A549 (cell line): ENCODE measurements at regions not wholly inside any gene's neighbourhood (a gene's known extent, or its start where the extent isn't known, plus 50 kb on each side); places are given as distances from the start of the nearest gene placed in this dataset.

ENCODE experiments used
- ATAC-seq, 2 experiments: fragments of 200-7000 bp in 1 of 2; fragments of >200 bp in 1 of 2; cut with Nextera tagmentation in 1 of 2; cut with Tn5 transposase in 1 of 2; 3 replicates each; pipeline versions ENCODE4 v1.8.0 to v1.9.1; 2018 to 2020; ENCODE audit warnings: mild to moderate bottlenecking in 1 of 2, moderate library complexity in 1 of 2
- CTCF ChIA-PET: fragments of 300-600 bp; sonication (Branson Sonifier 250); formaldehyde crosslinking; extraction: SDS; loops from one replicate; lab custom pipeline; 2021; ENCODE audit warnings: antibody characterized with exemption, inconsistent platforms; lab: Yijun Ruan, JAX
- POLR2A ChIA-PET: fragments of 350-600 bp; formaldehyde crosslinking; extraction: SDS; loops from one replicate; lab custom pipeline; 2021; ENCODE audit warnings: antibody characterized with exemption, inconsistent platforms; lab: Yijun Ruan, JAX
- DNase-seq, 2 experiments: peaks; one replicate each; pipeline versions ENCODE4 v3.0.0 to v3.0.0-alpha.2; 2011 to 2016; ENCODE audit warnings: low read depth in 1 of 2, low spot score in 1 of 2
- FAIRE-seq: peaks from 2 replicates; lab custom pipeline; 2011; peaks lifted over from hg19 to GRCh38; lab: Jason Lieb, UNC
- H3K27ac ChIP-seq, 2 experiments: fragments of >200 bp; sonication (Bioruptor Twin); formaldehyde crosslinking; 3 replicates each; pipeline ENCODE4 v1.5.1; 2016 to 2017
- H3K4me1 ChIP-seq: fragments of >200 bp; sonication (Bioruptor Twin); formaldehyde crosslinking; 3 replicates; pipeline ENCODE4 v1.6.1; 2016
- H3K4me2 ChIP-seq: fragments of >200 bp; sonication (Bioruptor Twin); formaldehyde crosslinking; 3 replicates; pipeline ENCODE4 v1.6.1; 2016
- H3K4me3 ChIP-seq: fragments of >200 bp; sonication (Bioruptor Twin); formaldehyde crosslinking; 3 replicates; pipeline ENCODE4 v1.5.1; 2016
- H3K9me3 ChIP-seq: fragments of >200 bp; sonication (Bioruptor Twin); formaldehyde crosslinking; 3 replicates; pipeline ENCODE4 v1.6.1; 2016
- BHLHE40 ChIP-seq: IDR thresholded peaks from 2 replicates; pipeline ENCODE4 v1.6.1; 2012; ENCODE audit warnings: low read depth, low read length, inconsistent platforms
- CBX2 ChIP-seq: fragments of 200-600 bp; sonication (generic); IDR thresholded peaks from 2 replicates; pipeline ENCODE4 v1.6.1; 2016; ENCODE audit warnings: low read depth, mild to moderate bottlenecking, borderline replicate concordance
- CHD4 ChIP-seq: fragments of 200-600 bp; sonication (generic); IDR thresholded peaks from 2 replicates; pipeline ENCODE4 v1.6.1; 2016; ENCODE audit warnings: antibody characterized with exemption, mild to moderate bottlenecking, borderline replicate concordance
- FOSL2 ChIP-seq, 2 experiments: fragments of 450-650 bp in 1 of 2; fragments of >200 bp in 1 of 2; sonication (Bioruptor Twin) in 1 of 2; formaldehyde crosslinking; IDR thresholded peaks; 2 replicates each; pipeline versions ENCODE4 v1.5.0 to v1.6.1; 2016 to 2020; ENCODE audit warnings: mild to moderate bottlenecking in 1 of 2, moderate library complexity in 1 of 2
- FOXS1 ChIP-seq: fragments of 250-450 bp; sonication (Bioruptor Pico); IDR thresholded peaks from 2 replicates; pipeline ENCODE4 v1.5.0; 2020; ENCODE audit warnings: mild to moderate bottlenecking, moderate library complexity
- HOXB5 ChIP-seq: fragments of 250-450 bp; sonication (Bioruptor Pico); IDR thresholded peaks from 2 replicates; pipeline ENCODE4 v1.5.0; 2020; ENCODE audit warnings: mild to moderate bottlenecking, moderate library complexity
- NPAS2 ChIP-seq: fragments of 250-450 bp; sonication (Bioruptor Pico); IDR thresholded peaks from 2 replicates; pipeline ENCODE4 v1.8.0; 2022; ENCODE audit warnings: mild to moderate bottlenecking, moderate library complexity, borderline replicate concordance
- POLR2A ChIP-seq: IDR thresholded peaks from 2 replicates; pipeline ENCODE4 v1.6.1; 2012; ENCODE audit warnings: mild to moderate bottlenecking, low read length
- RAD21 ChIP-seq, 2 experiments: fragments of >200 bp in 1 of 2; sonication (Bioruptor Twin) in 1 of 2; formaldehyde crosslinking in 1 of 2; IDR thresholded peaks in 1 of 2; conservative IDR thresholded peaks in 1 of 2; 2 replicates in 1 of 2; 3 replicates in 1 of 2; pipeline ENCODE4 v1.6.1; 2012 to 2018; ENCODE audit warnings: inconsistent platforms in 1 of 2
- TFCP2L1 ChIP-seq: fragments of 250-450 bp; sonication (Bioruptor Pico); IDR thresholded peaks from 2 replicates; pipeline ENCODE4 v1.5.0; 2021; ENCODE audit warnings: mild to moderate bottlenecking
- TP53 ChIP-seq: fragments of 250-450 bp; sonication (Bioruptor Pico); IDR thresholded peaks from 2 replicates; pipeline ENCODE4 v1.5.0; 2021; ENCODE audit warnings: mild to moderate bottlenecking, moderate library complexity
- WGBS: methylation state at CpG from one replicate; pipeline ENCODE4 v1.1.6; 2017; ENCODE audit errors: missing lambda C conversion rate; 5-methylcytosine and 5-hydroxymethylcytosine counted together
- TF ChIP-seq, protein P1 (sequence below): fragments of 250-450 bp; sonication (Bioruptor Pico); IDR thresholded peaks from 2 replicates; pipeline ENCODE4 v1.5.0; 2021; ENCODE audit warnings: mild to moderate bottlenecking, moderate library complexity, borderline replicate concordance
- TF ChIP-seq, protein P2 (sequence below): fragments of 450-650 bp; IDR thresholded peaks from 2 replicates; pipeline ENCODE4 v1.6.1; 2014; ENCODE audit warnings: antibody characterized with exemption

DNA sequence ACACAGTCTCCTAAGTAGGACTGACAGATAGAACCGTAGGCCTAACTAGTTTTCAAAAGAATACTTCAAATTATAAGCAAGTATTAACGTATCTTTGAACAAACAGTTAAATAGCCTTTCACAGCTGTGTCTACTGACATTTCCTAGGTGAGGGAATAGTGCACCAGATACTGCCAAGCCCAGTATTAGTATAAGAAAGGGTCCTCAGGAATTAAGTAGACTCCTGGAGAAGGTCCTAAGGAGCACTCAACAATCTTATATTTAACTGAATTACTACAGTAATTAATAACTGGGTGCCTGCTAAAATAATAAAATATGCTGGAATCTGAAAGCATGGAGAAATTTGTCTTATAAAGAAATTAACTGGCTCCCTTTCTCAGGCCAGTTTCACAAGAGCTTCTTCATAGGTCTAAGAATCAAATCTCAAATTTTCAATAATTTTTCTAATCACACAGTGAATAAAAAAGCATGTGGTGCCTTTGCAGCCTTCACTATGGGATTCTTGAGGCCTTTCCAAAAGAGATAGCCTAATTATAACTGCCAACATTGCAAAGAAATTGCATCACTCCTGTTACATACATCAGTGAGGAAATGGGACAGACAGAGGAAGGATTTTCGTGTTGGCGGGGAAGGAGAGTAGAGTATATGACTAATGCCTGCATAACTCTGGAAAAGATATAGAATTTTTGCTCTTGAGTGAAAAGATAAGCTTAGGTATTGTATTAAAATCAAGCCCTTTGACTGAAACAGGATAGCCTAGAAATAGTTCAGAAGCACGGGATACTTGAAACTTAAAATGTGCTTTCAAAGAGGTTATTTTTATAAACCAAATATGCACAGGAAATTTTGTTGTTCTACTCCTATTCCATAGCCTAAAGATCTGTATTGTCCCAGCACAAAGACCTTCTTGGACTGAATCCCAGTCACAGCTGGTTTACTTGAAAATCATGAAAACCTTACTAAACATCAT lies 228.6 kb upstream of the STK17B start (continued):
- TF ChIP-seq, protein P1, sequence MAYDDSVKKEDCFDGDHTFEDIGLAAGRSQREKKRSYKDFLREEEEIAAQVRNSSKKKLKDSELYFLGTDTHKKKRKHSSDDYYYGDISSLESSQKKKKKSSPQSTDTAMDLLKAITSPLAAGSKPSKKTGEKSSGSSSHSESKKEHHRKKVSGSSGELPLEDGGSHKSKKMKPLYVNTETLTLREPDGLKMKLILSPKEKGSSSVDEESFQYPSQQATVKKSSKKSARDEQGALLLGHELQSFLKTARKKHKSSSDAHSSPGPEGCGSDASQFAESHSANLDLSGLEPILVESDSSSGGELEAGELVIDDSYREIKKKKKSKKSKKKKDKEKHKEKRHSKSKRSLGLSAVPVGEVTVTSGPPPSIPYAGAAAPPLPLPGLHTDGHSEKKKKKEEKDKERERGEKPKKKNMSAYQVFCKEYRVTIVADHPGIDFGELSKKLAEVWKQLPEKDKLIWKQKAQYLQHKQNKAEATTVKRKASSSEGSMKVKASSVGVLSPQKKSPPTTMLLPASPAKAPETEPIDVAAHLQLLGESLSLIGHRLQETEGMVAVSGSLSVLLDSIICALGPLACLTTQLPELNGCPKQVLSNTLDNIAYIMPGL (CRISPR knock-in tag) = no peak
- TF ChIP-seq BHLHE40 = no peak

DNA sequence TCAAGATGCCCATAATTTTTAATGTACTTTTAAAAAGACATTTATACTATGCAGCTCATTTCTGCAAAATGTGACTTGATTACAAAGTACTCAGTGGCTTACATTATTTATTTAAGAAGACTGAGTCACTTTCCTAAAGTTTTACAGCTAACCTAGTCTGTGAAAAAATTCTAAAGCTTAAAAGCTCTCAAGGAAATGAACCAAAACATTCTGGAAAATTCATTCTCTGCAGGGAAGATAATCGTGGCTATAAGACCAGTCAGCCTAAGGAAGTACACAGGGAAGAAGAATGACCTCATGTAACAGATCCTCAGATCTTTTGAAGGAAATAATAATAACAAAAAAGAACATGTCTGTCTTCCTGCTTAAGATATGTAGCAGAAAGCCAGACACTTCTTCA lies 232.1 kb upstream of the STK17B start:
- CTCF ChIA-PET = no interaction called here
- POLR2A ChIA-PET = no interaction called here
- H3K9me3 ChIP-seq = no peaks in the 10 kb centered on the region
- FAIRE-seq (no peak), DNase-seq (no peak), ATAC-seq (peak in 1 of 2 experiments; percentile 16; a peak in 3 of 6 replicates)
- H3K4me3 ChIP-seq = no peak overlapping the region
- H3K4me1 ChIP-seq = peaks cover 43% of the 10 kb centered on the region
- H3K27ac ChIP-seq = peak overlapping the region; percentile 63 to 74
- TF ChIP-seq CBX2 (no peak), CHD4 (no peak), TFCP2L1 (CRISPR knock-in tag) (no peak), HOXB5 (no peak), NPAS2 (CRISPR knock-in tag) (no peak), POLR2A (no peak)
- TF ChIP-seq, protein P2, sequence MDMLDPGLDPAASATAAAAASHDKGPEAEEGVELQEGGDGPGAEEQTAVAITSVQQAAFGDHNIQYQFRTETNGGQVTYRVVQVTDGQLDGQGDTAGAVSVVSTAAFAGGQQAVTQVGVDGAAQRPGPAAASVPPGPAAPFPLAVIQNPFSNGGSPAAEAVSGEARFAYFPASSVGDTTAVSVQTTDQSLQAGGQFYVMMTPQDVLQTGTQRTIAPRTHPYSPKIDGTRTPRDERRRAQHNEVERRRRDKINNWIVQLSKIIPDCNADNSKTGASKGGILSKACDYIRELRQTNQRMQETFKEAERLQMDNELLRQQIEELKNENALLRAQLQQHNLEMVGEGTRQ = no peak
- 0% methylated on average over 1 of the region's 1 CpG for WGBS
- peak overlapping the region; percentile 41 for H3K4me2 ChIP-seq

DNA sequence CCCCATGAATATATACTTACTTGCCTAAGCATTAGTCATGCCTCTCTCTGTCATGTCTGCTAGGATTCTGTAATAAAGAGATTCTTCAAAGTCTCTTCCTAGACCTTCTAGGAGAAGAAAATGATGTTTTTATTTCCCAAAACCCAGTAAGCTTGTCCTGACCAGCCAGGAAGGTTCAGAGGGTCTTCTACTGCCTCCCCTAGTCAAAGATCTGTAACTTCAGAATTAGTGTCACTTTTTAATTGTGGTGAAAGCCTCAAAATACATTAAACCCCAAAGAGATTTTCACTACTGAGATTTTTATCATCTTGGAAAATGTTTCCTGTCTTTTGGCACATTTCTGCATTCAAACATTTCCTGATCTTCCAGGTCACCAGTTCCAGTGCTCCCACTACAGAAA lies 232.9 kb upstream of the STK17B start:
- TF ChIP-seq RAD21 (conservative IDR thresholded peaks at IDR 0.05 in 1 of 2, IDR thresholded peaks at IDR 0.05 in 1 of 2) (peak in 1 of 2 experiments; percentile 15; a peak in 1 of 5 replicates), FOXS1 (CRISPR knock-in tag) (no peak)
- TF ChIP-seq, all 56 proteins: peak for 1
- DNase-seq = no peak
- Histone ChIP-seq H3K4me1 (peaks cover 43% of the 10 kb centered on the region), H3K27ac (peak overlapping the region; percentile 63 to 74; a peak in 5 of 6 replicates), H3K9me3 (no peaks in the 10 kb centered on the region), H3K4me2 (peak overlapping the region; percentile 41; the same call in 2 of the 3 replicates), H3K4me3 (no peak overlapping the region)
- no peak for ATAC-seq
- ChIA-PET POLR2A (no interaction called here), CTCF (interaction anchor here (1.3 kb wide), 1 partner anchor 49 kb away, joined by 5 read pairs; no protein-coding TSS in a partner anchor)
- FAIRE-seq = no peak

DNA sequence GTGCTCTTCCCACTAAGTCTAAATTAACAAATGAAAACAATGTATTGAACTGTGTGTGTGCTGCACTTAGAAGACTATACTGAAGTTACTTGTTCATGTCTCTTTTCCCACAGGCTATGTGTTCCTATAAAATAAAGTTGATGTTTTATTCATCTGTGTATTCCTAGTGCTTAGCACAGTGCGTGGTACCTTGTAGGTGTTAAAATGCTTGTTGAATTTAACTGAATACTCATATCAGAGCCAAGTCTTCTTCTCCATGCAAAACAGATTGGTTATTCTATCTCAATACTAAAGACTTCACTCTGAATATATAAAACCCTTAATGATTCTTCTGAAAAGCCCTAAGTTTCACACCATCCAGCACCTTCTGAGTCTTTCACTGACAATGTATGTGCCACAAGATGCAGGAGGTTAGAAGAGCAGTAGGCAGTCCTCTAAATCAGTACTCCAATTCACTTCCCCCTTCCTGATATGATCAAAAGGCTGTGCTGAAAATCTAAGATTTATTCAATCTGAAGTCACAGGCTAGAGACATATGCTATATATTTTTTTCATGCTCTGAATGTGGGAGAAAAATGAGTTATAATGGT lies 231.7 kb upstream of the CCDC150 start:
- WGBS = 71% methylated on average over 1 of the region's 1 CpG
- ChIA-PET CTCF (interaction anchor here (1.6 kb wide), 1 partner anchor 46 kb away, joined by 7 read pairs; no protein-coding TSS in a partner anchor), POLR2A (no interaction called here)
- H3K27ac ChIP-seq = no peak overlapping the region
- peaks cover 18% of the 10 kb centered on the region for H3K4me1 ChIP-seq
- H3K4me3 ChIP-seq = no peak overlapping the region
- ATAC-seq = no peak
- no peaks in the 10 kb centered on the region for H3K9me3 ChIP-seq
- no peak overlapping the region for H3K4me2 ChIP-seq
- no peak for FAIRE-seq
- TF ChIP-seq FOSL2 (IDR thresholded peaks at IDR 0.05) = no peak
- no peak for TF ChIP-seq FOSL2 (CRISPR knock-in tag; IDR thresholded peaks at IDR 0.05)
- no peak for TF ChIP-seq TP53 (CRISPR knock-in tag)
- DNase-seq = no peak
